ENCODE measurements at regions not wholly inside any gene's neighbourhood (a gene's known extent, or its start where the extent isn't known, plus 50 kb on each side); places are given as distances from the start of the nearest gene placed in this dataset.
A peak's percentile ranks its signal among the peaks of the same experiment; 100 is the strongest.

DNA sequence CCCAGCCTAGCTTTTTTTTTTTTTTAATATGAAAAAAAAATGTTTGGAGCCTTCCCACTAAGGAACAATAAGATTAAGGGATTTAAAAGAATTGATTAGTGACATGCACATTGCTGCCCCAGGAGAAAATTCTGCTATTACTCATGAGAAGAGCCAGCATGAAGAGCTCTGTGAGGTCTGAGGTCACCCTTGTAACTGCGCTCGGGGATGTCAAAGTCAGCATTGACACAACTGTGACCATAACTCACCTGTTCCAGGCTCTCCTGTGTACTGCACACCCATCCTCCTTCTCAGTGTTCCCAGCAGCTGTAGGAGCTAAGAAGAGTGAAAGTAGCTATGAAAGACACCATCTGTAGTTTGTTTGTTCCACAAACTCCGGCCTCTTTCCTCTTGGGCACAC lies 109.8 kb upstream of the FGF3 start:
- no peak for DNase-seq (ENCODE audit: low read depth in 3 of 3, low spot score in 2 of 3)

DNA sequence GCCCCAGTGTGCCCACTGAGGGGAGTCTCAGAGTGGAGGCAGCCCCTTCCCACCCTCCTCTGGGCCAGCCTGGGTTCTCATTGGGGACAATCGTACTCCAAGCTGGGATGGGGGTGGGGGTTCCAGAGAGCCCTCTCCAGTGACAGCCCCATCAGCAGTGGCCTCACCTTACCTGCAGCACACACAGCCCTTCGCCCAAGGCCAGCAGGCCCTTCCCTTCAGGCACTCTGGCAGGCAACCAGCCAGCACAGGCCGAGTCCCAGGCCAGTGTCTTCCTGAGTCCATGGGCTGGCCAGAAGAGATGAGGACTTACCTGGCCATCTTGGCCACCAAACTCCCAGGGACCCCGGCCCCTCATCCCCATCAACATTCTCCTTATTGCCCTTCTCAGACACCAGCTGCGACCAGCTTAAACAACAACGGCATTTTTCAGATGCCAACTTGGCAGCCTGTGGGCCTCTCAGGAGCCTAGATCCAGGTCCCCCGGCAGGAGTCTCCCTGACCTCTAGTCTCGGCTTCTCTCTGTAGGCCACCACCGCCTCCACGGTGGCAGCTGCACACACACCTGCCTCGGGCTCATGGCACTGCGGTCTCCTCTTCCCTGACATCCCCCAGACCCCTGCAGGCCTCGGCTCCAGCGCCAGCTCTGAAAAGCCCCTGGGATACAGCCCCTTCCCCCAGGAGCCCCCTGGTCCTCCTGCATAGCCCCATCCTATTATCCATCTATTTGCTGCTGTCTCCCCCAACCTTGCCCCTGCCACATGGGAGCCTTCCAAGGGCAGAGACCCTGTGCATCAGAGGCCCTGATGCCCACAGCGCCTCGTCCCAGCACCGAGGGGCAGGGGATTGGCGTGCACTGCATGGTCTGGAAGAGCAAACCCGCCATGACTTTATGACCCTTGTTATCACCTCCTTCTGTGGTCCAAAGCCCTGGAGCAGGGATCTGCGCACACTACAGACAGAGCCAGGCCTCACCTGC lies 111.2 kb upstream of the FGF3 start:
- DNase-seq (ENCODE audit: low read depth in 3 of 3, low spot score in 2 of 3) = no peak

DNA sequence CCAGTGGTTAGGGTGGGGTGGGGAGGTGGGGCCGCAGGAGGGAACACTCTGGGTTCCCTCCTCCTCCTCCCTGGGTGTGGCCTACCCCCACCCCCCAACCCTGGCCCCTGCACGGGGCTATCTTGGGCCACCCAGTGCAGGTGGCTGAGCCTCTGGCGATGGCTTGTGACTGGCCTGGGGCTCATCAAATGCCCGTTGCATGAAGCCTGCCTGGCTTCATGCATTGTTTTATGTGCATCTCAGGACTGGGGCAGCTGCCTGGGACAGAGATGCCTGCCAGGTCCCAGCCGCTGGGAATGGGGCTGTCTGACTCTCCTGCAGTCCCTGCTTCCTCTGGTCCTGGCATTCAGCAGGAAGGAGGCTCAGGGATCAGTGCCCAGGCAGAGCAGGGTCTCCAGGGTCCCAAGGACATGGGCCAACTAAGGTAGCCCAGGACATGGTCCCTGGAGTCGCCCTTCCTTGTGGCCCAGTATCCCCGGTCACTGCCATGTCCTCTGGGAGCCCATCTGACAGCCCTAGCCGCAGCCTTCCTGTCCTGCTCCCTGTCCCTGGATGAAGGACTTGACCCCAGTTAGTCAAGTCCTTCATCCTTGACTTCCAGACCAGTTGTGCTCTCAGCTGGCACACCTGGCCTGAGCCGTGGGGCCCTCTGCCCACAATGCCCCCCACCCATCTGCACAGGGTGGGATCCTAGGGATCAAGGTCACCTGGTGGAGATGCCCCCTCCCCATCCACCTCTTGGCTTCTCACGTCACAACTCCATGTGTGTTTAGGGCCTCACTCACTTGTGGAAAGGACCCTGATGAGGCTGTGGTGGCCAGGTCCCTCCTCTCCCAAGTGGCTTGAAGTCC lies 112.1 kb upstream of the FGF3 start:
- DNase-seq (ENCODE audit: low read depth in 3 of 3, low spot score in 2 of 3) = no peak

DNA sequence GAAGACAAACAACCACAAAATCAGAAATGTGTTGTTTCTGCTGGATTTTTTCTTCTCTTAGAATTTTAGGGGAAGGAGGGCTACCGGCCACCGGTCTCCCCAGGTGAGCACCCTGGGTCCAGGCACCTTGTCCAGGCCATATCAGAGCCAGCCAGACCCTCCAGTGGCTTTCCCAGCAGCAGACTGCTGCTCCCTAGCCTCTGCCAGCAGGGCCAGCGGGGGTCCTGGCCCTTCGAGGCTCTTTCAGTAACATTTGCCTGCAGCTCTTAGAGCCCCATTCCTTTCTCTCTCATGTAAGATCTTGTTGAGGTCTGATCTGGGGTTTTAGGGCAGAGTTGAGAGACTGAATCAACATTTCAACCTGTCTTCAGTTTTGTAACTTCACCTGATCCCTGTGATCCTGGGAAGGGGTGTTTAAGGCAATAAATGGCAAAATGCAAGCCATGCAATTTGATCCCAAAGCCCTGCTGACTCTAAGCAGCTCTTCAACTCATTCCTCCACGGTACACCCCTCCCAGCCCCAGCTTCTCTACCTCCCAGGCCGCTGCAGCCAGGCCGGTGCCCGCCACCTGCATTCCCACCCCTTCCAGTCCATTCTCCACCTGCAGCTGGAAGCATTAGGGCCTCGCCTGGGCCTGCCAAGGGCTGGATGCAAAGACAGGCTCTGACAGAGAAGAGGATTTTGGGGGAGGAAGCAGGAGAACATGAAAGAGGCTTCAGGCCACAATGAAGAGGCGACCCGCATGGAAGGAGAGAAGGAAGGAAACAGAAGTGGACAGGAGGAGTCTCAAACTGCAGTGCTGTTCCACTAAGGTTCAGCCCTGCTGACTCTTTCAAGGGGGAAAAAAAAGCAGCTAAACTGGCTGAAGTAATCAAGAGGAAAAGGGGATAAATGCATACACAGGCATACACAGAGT lies 113.0 kb upstream of the FGF3 start:
- DNase-seq (ENCODE audit: low read depth in 3 of 3, low spot score in 2 of 3) = no peak

- no peak for DNase-seq (ENCODE audit: low read depth in 3 of 3, low spot score in 2 of 3)
These were observed 115.8 kb upstream of the FGF3 start for GRCh38 chr11:69934861-69935494.

GRCh38 chr11:69935941-69936505 lies 116.8 kb upstream of the FGF3 start:
- no peak for DNase-seq (ENCODE audit: low read depth in 3 of 3, low spot score in 2 of 3)

- no peak for DNase-seq (ENCODE audit: low read depth in 3 of 3, low spot score in 2 of 3)
These were observed 117.6 kb upstream of the FGF3 start for GRCh38 chr11:69936771-69937170.

- DNase-seq (ENCODE audit: low read depth in 3 of 3, low spot score in 2 of 3) = no peak
These were observed 119.0 kb upstream of the FGF3 start for GRCh38 chr11:69938206-69938605.

- peak in 2 of 3 donors; percentile 50 to 56 for DNase-seq (ENCODE audit: low read depth in 3 of 3, low spot score in 2 of 3)
These were observed 120.5 kb upstream of the FGF3 start for GRCh38 chr11:69939551-69940245.

GRCh38 chr11:69940246-69940610 lies 121.0 kb upstream of the FGF3 start:
- DNase-seq (ENCODE audit: low read depth in 3 of 3, low spot score in 2 of 3) = no peak

- DNase-seq (ENCODE audit: low read depth in 3 of 3, low spot score in 2 of 3) = no peak
These were observed 122.5 kb upstream of the FGF3 start for GRCh38 chr11:69941546-69942332.

GRCh38 chr11:69942333-69942820 lies 123.2 kb upstream of the FGF3 start:
- no peak for DNase-seq (ENCODE audit: low read depth in 3 of 3, low spot score in 2 of 3)

- DNase-seq (ENCODE audit: low read depth in 3 of 3, low spot score in 2 of 3) = no peak
These were observed 123.8 kb upstream of the FGF3 start for GRCh38 chr11:69943066-69943465.

DNA sequence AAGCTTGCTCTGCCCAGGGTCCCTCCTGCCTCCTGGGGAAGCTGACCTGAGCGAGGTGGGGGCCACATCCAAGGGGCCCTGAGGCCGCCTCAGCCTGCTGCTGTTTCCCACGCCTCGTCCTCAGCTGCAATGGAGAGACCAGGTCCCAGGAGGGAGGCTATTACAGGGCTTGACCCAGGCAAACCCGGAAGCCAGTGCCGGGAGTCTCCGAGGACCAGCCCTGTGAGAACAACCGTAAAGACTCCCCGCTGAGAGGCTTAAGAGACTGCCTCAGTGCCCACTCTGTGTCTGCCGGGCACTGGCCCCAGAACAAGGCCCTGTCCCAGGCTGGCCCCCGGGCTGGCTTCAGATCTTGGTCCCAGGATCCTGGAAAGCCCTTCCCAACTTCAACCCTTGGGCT lies 124.3 kb upstream of the FGF3 start:
- DNase-seq (ENCODE audit: low read depth in 3 of 3, low spot score in 2 of 3) = no peak

- DNase-seq (ENCODE audit: low read depth in 3 of 3, low spot score in 2 of 3) = no peak
These were observed 125.1 kb upstream of the FGF3 start for GRCh38 chr11:69944146-69944795.

- DNase-seq (ENCODE audit: low read depth in 3 of 3, low spot score in 2 of 3) = no peak
These were observed 125.9 kb upstream of the FGF3 start for GRCh38 chr11:69945157-69945556.

GRCh38 chr11:69947059-69947792 lies 128.0 kb upstream of the FGF3 start:
- DNase-seq (ENCODE audit: low read depth in 3 of 3, low spot score in 2 of 3) = no peak
